ENCODE measurements at regions not wholly inside any gene's neighbourhood (a gene's known extent, or its start where the extent isn't known, plus 50 kb on each side); places are given as distances from the start of the nearest gene placed in this dataset.

DNA sequence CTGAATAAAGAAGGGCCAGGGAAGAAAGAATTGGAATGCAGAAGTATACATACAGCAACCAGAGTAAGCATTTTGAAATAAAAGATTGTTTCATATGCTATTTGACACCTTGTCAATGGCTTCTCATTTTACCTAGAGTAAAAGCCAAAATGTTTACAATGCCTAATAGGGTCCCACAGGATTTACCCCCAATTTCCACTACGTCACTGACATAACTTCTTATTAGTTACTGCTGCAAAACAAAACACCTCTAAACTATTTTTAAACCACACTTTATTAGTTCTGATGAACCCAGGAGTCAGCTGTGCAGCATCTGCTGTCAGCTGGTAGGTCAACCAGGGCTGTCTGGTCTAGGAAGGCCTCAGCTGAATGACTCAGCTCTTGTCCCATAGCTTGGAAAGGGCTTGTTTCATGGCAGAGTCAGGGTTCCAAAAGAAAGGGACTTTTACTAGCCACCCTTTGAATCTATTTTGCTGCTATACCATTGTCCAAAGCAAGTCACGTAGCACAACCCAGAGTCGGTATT, 945.1 kb downstream of the EPHA3 start:
- no peak for FAIRE-seq
- POLR2A ChIA-PET: no interaction called here

GRCh38 chr3:90054311-90054710, 946.9 kb downstream of the EPHA3 start:
- FAIRE-seq (no peak), ATAC-seq (no peak), DNase-seq (ENCODE audit: extremely low read depth in 1 of 4, low spot score in 3 of 4) (no peak)
- H3K36me3 ChIP-seq (ENCODE audit: control insufficient read depth, insufficient read depth, low read length): no peaks in the 10 kb centered on the region
- no peaks in the 10 kb centered on the region for H4K20me1 ChIP-seq (replicated peaks; ENCODE audit: control insufficient read depth, insufficient read depth, low read length)
- no peaks in the 10 kb centered on the region for H3K9me1 ChIP-seq (ENCODE audit: control insufficient read depth, insufficient read depth, low read length)
- CTCF ChIA-PET (ENCODE audit: low intra/inter-chr PET ratio): no interaction called here
- no peaks in the 10 kb centered on the region for H3K27me3 ChIP-seq (ENCODE audit: control insufficient read depth in 2 of 2, insufficient read depth in 2 of 2, low read length in 2 of 2)
- in situ Hi-C loops (cut with MboI): no loop called here
- no peak overlapping the region for H3K4me3 ChIP-seq
- intact Hi-C loops (cut with micrococcal nuclease): no loop called here
- BruUV-seq (replicated peaks): no TSS peak
- H3K4me1 ChIP-seq (replicated peaks in 1 of 2; ENCODE audit: control insufficient read depth in 2 of 2, insufficient read depth in 2 of 2, low read length in 2 of 2): no peaks in the 10 kb centered on the region
- H2AFZ ChIP-seq (ENCODE audit: low read depth, low read length): no peak overlapping the region
- no peaks in the 10 kb centered on the region for H3K9me3 ChIP-seq (replicated peaks; ENCODE audit: control insufficient read depth, insufficient read depth, low read depth, low read length)
- POLR2A ChIA-PET: no interaction called here
- TF ChIP-seq CTBP1 (IDR thresholded peaks at IDR 0.05; ENCODE audit: borderline replicate concordance): no peak
- no peak for TF ChIP-seq TAF9B (IDR thresholded peaks at IDR 0.05; ENCODE audit: partially characterized antibody)
- TF ChIP-seq RHOXF2B (CRISPR knock-in tag; conservative IDR thresholded peaks at IDR 0.05): no peak
- no peak for TF ChIP-seq ZKSCAN8 (CRISPR knock-in tag; IDR thresholded peaks at IDR 0.05)
- no peak for TF ChIP-seq ZNF586 (CRISPR knock-in tag; conservative IDR thresholded peaks at IDR 0.05)
- no peak for TF ChIP-seq CREBBP (IDR thresholded peaks at IDR 0.05; ENCODE audit: low read depth, low read length)
- no peak for TF ChIP-seq NCOA1 (IDR thresholded peaks at IDR 0.05; ENCODE audit: low read depth)
- TF ChIP-seq RBM39 (optimal IDR thresholded peaks at IDR 0.05; ENCODE audit: low read depth, low read length): no peak
- TF ChIP-seq NELFE (IDR thresholded peaks at IDR 0.05; ENCODE audit: insufficient read depth, insufficient read length): no peak
- H3K27ac ChIP-seq (ENCODE audit: extremely low read depth, low read depth, low read length): no peak overlapping the region
- H3K79me2 ChIP-seq (ENCODE audit: control insufficient read depth, insufficient read depth, low read length): no peaks in the 10 kb centered on the region
- 0% methylated on average over 1 of the region's 1 CpG for WGBS (ENCODE audit: insufficient coverage, low coverage, missing lambda C conversion rate)
- no peak overlapping the region for H3K4me2 ChIP-seq (ENCODE audit: insufficient read depth, low read length)
- no peak overlapping the region for H3K9ac ChIP-seq (ENCODE audit: insufficient read depth in 1 of 2, low read depth in 2 of 2, low read length in 2 of 2)

More for the DNA sequence above, 945.1 kb downstream of the EPHA3 start:
- no peaks in the 10 kb centered on the region for H3K79me2 ChIP-seq (ENCODE audit: control insufficient read depth, insufficient read depth, low read length)
- no peaks in the 10 kb centered on the region for H4K20me1 ChIP-seq (replicated peaks; ENCODE audit: control insufficient read depth, insufficient read depth, low read length)
- no peaks in the 10 kb centered on the region for H3K9me1 ChIP-seq (ENCODE audit: control insufficient read depth, insufficient read depth, low read length)
- no peaks in the 10 kb centered on the region for H3K9me3 ChIP-seq (replicated peaks; ENCODE audit: control insufficient read depth, insufficient read depth, low read depth, low read length)
- H3K4me3 ChIP-seq: no peak overlapping the region
- 3% methylated on average over 3 of the region's 3 CpGs for WGBS (ENCODE audit: insufficient coverage, low coverage, missing lambda C conversion rate)
- BruUV-seq (replicated peaks): no TSS peak
- DNase-seq (ENCODE audit: extremely low read depth in 1 of 4, low spot score in 3 of 4) (no peak), ATAC-seq (no peak)
- CTCF ChIA-PET (ENCODE audit: low intra/inter-chr PET ratio): no interaction called here
- intact Hi-C loops (cut with micrococcal nuclease) (no loop called here), in situ Hi-C loops (cut with MboI) (no loop called here)
- no peak overlapping the region for H3K9ac ChIP-seq (ENCODE audit: insufficient read depth in 1 of 2, low read depth in 2 of 2, low read length in 2 of 2)
- H3K27ac ChIP-seq (ENCODE audit: extremely low read depth, low read depth, low read length): no peak overlapping the region
- H3K4me1 ChIP-seq (replicated peaks in 1 of 2; ENCODE audit: control insufficient read depth in 2 of 2, insufficient read depth in 2 of 2, low read length in 2 of 2): no peaks in the 10 kb centered on the region
- H3K4me2 ChIP-seq (ENCODE audit: insufficient read depth, low read length): no peak overlapping the region
- H3K36me3 ChIP-seq (ENCODE audit: control insufficient read depth, insufficient read depth, low read length): no peaks in the 10 kb centered on the region
- TF ChIP-seq MEIS2 (IDR thresholded peaks at IDR 0.05; ENCODE audit: partially characterized antibody) (no peak), NFATC3 (IDR thresholded peaks at IDR 0.05) (no peak)
- no peak overlapping the region for H2AFZ ChIP-seq (ENCODE audit: low read depth, low read length)
- H3K27me3 ChIP-seq (ENCODE audit: control insufficient read depth in 2 of 2, insufficient read depth in 2 of 2, low read length in 2 of 2): no peaks in the 10 kb centered on the region
